ENCODE measurements at regions not wholly inside any gene's neighbourhood (a gene's known extent, or its start where the extent isn't known, plus 50 kb on each side); places are given as distances from the start of the nearest gene placed in this dataset.

DNA sequence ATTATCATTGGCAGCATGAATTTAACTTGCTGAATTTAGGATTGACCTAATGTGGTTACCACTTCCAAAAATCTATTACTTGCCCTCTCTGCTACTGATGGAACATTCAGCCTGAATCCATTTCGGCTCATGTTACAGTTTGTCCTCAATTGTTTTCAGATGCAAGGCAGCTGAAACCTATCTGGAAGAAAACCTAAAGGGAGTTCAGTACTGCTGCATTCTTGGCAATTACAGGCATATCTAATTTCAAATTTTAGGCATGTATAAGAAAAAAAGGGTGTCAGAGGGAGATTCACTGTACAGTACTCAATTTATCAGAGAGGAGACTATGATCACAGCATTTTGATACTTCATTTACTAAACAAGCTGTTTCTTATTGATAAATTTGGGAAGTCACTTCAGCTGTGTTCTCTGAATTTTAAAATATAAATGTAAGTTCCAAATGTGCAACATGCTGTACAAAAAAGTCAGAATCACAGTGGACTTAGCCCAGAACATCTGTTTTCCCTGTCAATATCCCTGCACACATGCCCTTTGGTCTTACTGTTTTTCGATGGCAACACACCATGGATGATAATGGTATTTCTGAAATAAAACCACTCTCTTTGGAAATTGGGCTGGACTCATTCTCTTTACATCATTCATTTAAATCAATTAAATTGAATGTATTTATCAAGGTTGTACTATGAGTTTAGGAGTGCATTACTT is 651.6 kb upstream of the ADGRL4 start:
- DNase-seq (ENCODE audit: low read depth in 1 of 2, low spot score in 1 of 2), result no peak
- Histone ChIP-seq H3K4me3 (replicated peaks; ENCODE audit: insufficient read depth, low read length) (no peak overlapping the region), H3K27ac (replicated peaks) (no peak overlapping the region), H3K27me3 (ENCODE audit: insufficient read depth, poor library complexity, severe bottlenecking) (no peaks in the 10 kb centered on the region)
- TF ChIP-seq, protein P1, sequence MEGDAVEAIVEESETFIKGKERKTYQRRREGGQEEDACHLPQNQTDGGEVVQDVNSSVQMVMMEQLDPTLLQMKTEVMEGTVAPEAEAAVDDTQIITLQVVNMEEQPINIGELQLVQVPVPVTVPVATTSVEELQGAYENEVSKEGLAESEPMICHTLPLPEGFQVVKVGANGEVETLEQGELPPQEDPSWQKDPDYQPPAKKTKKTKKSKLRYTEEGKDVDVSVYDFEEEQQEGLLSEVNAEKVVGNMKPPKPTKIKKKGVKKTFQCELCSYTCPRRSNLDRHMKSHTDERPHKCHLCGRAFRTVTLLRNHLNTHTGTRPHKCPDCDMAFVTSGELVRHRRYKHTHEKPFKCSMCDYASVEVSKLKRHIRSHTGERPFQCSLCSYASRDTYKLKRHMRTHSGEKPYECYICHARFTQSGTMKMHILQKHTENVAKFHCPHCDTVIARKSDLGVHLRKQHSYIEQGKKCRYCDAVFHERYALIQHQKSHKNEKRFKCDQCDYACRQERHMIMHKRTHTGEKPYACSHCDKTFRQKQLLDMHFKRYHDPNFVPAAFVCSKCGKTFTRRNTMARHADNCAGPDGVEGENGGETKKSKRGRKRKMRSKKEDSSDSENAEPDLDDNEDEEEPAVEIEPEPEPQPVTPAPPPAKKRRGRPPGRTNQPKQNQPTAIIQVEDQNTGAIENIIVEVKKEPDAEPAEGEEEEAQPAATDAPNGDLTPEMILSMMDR (IDR thresholded peaks at IDR 0.05; ENCODE audit: insufficient read depth, low read length), result no peak

DNA sequence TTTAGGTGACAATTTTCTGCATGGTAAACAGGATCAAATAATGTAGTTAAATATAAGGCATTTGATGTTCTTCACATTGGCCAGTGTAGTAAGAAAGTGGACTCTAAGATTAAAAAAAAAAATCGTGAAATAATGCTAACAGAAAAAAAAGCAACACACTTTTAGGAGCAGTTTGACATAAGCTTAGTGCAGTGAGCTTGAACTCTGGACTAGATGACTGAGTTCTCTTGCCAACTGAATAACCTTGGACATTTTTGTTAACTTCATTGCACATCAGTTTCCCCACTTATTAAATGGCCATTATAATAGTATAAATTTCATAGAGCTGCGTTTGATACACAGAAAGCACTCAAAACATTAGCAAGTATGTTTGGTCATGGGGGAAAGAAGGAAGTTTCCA is 649.3 kb upstream of the ADGRL4 start:
- Histone ChIP-seq H3K4me3 (replicated peaks; ENCODE audit: insufficient read depth, low read length) (no peak overlapping the region), H3K27ac (replicated peaks) (no peak overlapping the region), H3K27me3 (ENCODE audit: insufficient read depth, poor library complexity, severe bottlenecking) (no peaks in the 10 kb centered on the region)
- DNase-seq (ENCODE audit: low read depth in 1 of 2, low spot score in 1 of 2), result no peak
- no peak for TF ChIP-seq POLR2AphosphoS5 (IDR thresholded peaks at IDR 0.05; ENCODE audit: low read depth)
- TF ChIP-seq, protein P2, sequence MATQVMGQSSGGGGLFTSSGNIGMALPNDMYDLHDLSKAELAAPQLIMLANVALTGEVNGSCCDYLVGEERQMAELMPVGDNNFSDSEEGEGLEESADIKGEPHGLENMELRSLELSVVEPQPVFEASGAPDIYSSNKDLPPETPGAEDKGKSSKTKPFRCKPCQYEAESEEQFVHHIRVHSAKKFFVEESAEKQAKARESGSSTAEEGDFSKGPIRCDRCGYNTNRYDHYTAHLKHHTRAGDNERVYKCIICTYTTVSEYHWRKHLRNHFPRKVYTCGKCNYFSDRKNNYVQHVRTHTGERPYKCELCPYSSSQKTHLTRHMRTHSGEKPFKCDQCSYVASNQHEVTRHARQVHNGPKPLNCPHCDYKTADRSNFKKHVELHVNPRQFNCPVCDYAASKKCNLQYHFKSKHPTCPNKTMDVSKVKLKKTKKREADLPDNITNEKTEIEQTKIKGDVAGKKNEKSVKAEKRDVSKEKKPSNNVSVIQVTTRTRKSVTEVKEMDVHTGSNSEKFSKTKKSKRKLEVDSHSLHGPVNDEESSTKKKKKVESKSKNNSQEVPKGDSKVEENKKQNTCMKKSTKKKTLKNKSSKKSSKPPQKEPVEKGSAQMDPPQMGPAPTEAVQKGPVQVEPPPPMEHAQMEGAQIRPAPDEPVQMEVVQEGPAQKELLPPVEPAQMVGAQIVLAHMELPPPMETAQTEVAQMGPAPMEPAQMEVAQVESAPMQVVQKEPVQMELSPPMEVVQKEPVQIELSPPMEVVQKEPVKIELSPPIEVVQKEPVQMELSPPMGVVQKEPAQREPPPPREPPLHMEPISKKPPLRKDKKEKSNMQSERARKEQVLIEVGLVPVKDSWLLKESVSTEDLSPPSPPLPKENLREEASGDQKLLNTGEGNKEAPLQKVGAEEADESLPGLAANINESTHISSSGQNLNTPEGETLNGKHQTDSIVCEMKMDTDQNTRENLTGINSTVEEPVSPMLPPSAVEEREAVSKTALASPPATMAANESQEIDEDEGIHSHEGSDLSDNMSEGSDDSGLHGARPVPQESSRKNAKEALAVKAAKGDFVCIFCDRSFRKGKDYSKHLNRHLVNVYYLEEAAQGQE (IDR thresholded peaks at IDR 0.05; ENCODE audit: insufficient replicate concordance, low read depth), result no peak
- no peak for TF ChIP-seq SPI1 (IDR thresholded peaks at IDR 0.05; ENCODE audit: borderline replicate concordance, low read depth)
- no peak for TF ChIP-seq GABPA (IDR thresholded peaks at IDR 0.05; ENCODE audit: low read depth)
- TF ChIP-seq, protein P1 (IDR thresholded peaks at IDR 0.05; ENCODE audit: insufficient read depth, low read length), result no peak

DNA sequence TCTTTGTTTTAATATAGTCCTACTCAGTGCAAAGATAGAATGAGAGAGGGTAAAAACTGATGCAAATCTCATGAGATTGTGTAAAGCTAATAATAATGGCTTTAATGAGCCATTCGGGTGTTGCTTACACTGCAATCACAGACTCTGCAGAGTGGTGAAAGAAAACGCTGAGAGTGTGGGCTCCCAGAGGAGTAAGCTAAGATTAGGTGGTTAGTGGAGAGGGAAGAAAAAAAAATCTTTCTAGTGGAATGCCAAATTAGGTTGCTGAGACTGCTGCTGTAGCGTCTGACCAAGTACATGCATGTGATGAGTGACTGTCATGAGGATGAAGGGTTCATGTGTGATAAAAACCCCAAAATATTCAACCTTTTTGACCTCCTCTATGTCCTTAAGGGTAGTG is 645.9 kb upstream of the ADGRL4 start:
- Histone ChIP-seq H3K4me3 (replicated peaks; ENCODE audit: insufficient read depth, low read length) (no peak overlapping the region), H3K27me3 (ENCODE audit: insufficient read depth, poor library complexity, severe bottlenecking) (no peaks in the 10 kb centered on the region), H3K27ac (replicated peaks) (no peak overlapping the region)
- no peak for TF ChIP-seq SPI1 (IDR thresholded peaks at IDR 0.05; ENCODE audit: borderline replicate concordance, low read depth)
- TF ChIP-seq, protein P1 (IDR thresholded peaks at IDR 0.05; ENCODE audit: insufficient read depth, low read length), result no peak
- no peak for DNase-seq (ENCODE audit: low read depth in 1 of 2, low spot score in 1 of 2)

DNA sequence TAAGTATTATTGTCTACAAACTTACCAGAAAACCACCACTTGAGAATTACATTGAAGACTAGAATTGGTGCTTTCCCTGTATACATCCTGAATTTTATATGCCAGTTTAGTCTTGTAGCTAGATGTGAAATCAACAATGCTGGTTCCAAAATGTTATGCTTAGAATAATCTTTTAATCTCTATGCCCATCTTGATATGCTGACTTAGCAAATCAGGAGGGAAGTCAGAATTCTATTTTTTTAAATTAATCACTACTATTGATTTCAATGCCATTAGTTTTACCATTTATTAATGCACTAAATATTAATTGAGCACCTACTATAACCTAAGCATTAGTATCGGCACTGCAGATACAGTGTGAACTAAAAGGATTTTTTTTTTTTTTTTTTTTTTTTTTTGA is 641.6 kb upstream of the ADGRL4 start:
- Histone ChIP-seq H3K4me3 (replicated peaks; ENCODE audit: insufficient read depth, low read length) (no peak overlapping the region), H3K27me3 (ENCODE audit: insufficient read depth, poor library complexity, severe bottlenecking) (no peaks in the 10 kb centered on the region), H3K27ac (replicated peaks) (no peak overlapping the region)
- DNase-seq (ENCODE audit: low read depth in 1 of 2, low spot score in 1 of 2), result no peak
- TF ChIP-seq, protein P2 (IDR thresholded peaks at IDR 0.05; ENCODE audit: insufficient replicate concordance, low read depth), result no peak
- TF ChIP-seq SPI1 (IDR thresholded peaks at IDR 0.05; ENCODE audit: borderline replicate concordance, low read depth) (no peak), POLR2AphosphoS5 (IDR thresholded peaks at IDR 0.05; ENCODE audit: low read depth) (no peak), GABPA (IDR thresholded peaks at IDR 0.05; ENCODE audit: low read depth) (no peak)
- TF ChIP-seq, protein P1 (IDR thresholded peaks at IDR 0.05; ENCODE audit: insufficient read depth, low read length), result no peak
